NB4 (cell line): ENCODE measurements at regions not wholly inside any gene's neighbourhood (a gene's known extent, or its start where the extent isn't known, plus 50 kb on each side); places are given as distances from the start of the nearest gene placed in this dataset.

Source experiments
- CTCF ChIP-seq: IDR thresholded peaks from one replicate; pipeline ENCODE4 v1.5.1; 2012; ENCODE audit warnings: low read depth, low read length
- MYC ChIP-seq: IDR thresholded peaks from 2 replicates; pipeline ENCODE4 v1.6.1; 2011; ENCODE audit warnings: low read depth, low read length

GRCh38 chr16:79452671-79453070, 147.9 kb downstream of the MAF start:
- TF ChIP-seq CTCF (no peak), MYC (no peak)
